Lower leg skin (tissue), 4 donors: ENCODE measurements at regions not wholly inside any gene's neighbourhood (a gene's known extent, or its start where the extent isn't known, plus 50 kb on each side); places are given as distances from the start of the nearest gene placed in this dataset.

Experiments used
- DNase-seq, 2 donors: peaks; one replicate each; pipeline ENCODE4 v3.0.0-alpha.2; 2019; ENCODE audit warnings: low spot score in 2 of 2
- H3K4me3 ChIP-seq: fragments of 200-600 bp; sonication (generic); 2 replicates; pipeline ENCODE4 v1.5.1; 2017; ENCODE audit warnings: mild to moderate bottlenecking, low read depth; ENCODE audit not compliant: poor library complexity, severe bottlenecking
- POLR2A ChIP-seq, 2 donors: fragments of 450-650 bp; IDR thresholded peaks; one replicate each; pipeline ENCODE4 v1.6.1; 2016 to 2017; ENCODE audit warnings: antibody characterized with exemption in 2 of 2, mild to moderate bottlenecking in 1 of 2, moderate library complexity in 1 of 2
- WGBS, 2 donors: methylation state at CpG; one replicate each; pipeline ENCODE4 v1.1.5; 2018; 5-methylcytosine and 5-hydroxymethylcytosine counted together
- intact Hi-C: fragments of 100-400 bp; cut with DNase I; formaldehyde crosslinking; loops from one replicate; pipeline ENCODE4 v1.15.0; 2023; ENCODE audit warnings: low total_unique reads
- TF ChIP-seq, protein P1 (sequence below), 3 donors: fragments of 450-650 bp; IDR thresholded peaks; one replicate each; pipeline ENCODE4 v1.5.1; 2016; ENCODE audit warnings: antibody characterized with exemption in 3 of 3, mild to moderate bottlenecking in 3 of 3, moderate library complexity in 2 of 3

DNA sequence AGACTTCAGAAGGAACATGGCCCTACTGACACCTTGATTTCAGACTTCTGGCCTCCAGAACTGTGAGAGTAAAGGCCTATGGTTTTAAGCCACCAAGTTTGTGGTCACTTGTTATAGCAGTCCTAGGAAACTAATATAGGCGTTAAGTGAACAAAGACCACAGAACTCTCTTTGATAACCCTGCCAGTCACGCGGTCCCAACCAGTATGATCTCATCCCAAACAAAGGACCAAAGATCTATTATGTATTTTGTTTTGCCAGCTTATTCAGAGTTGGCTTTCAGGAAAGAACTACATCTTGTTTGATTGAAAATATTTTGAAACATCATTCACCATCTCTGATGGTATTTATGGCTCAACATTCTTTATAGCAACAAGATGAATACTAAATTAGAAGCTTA, 294.4 kb upstream of the SLCO3A1 start:
- 63 to 72% methylated on average over 3 of the region's 3 CpGs for WGBS, 2 donors
- intact Hi-C loops = no loop called here
- no peak for DNase-seq
- no peak for TF ChIP-seq POLR2A (IDR thresholded peaks at IDR 0.05)
- TF ChIP-seq, protein P1, sequence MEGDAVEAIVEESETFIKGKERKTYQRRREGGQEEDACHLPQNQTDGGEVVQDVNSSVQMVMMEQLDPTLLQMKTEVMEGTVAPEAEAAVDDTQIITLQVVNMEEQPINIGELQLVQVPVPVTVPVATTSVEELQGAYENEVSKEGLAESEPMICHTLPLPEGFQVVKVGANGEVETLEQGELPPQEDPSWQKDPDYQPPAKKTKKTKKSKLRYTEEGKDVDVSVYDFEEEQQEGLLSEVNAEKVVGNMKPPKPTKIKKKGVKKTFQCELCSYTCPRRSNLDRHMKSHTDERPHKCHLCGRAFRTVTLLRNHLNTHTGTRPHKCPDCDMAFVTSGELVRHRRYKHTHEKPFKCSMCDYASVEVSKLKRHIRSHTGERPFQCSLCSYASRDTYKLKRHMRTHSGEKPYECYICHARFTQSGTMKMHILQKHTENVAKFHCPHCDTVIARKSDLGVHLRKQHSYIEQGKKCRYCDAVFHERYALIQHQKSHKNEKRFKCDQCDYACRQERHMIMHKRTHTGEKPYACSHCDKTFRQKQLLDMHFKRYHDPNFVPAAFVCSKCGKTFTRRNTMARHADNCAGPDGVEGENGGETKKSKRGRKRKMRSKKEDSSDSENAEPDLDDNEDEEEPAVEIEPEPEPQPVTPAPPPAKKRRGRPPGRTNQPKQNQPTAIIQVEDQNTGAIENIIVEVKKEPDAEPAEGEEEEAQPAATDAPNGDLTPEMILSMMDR (IDR thresholded peaks at IDR 0.05) = no peak
- H3K4me3 ChIP-seq = no peak overlapping the region

DNA sequence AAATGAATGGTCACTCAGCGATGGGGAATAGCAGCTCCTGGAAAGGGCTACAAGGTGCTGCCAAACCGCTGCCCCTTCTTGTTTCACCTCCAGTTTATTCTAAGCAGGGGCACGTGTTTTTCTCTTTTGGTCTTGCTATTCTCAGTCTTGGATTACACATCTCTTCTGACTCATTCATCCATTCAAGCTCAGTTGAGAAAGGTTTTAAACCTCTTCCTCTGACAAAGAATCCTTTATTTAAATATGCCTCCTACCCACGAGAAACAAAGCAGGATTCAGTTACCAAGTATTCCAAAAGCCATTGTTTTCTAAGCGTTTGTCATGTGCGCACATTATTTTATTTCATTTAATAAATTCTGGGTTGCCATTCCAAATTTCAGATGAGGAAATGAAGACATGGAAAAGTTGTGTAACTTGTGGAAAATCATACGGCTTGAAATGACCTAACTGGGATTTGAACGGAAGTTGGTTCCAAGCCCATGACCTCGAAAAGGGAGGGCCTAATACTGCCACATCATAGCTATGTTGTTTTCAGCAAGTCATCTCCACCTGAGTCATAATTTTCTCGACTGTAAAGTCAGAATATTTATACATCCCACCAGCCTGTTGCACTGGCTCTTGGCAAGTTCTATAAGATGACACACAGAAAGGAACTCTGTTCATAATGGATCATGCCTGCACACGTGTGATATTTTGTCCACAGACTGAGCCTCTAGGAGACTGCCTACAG, 292.0 kb upstream of the SLCO3A1 start:
- intact Hi-C loops = no loop called here
- TF ChIP-seq, protein P1 (IDR thresholded peaks at IDR 0.05) = no peak
- no peak for TF ChIP-seq POLR2A (IDR thresholded peaks at IDR 0.05)
- H3K4me3 ChIP-seq = no peak overlapping the region
- WGBS, 2 donors = 29 to 39% methylated on average over 11 of the region's 11 CpGs
- DNase-seq = peak in 1 of 2 donors; percentile 72

DNA sequence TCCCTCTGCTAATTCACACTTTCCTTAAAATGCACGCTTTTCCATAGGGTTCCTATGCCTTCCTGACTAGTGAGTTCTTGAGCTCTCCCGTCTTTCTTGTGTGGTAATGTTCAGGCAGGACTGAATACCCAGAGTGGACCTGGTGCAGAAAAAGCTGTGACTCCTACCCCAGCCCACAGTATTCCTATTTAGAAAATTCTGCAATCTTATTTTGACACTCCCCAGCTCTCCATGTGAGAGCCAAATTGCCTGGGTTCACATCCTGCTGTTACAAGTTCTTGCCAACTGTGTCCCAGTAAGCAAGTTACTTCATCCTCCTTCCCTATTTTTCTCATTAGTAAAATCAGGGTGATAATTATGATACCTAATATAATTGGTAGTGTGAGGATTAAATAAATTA, 290.8 kb upstream of the SLCO3A1 start:
- TF ChIP-seq, protein P1 (IDR thresholded peaks at IDR 0.05) = no peak
- TF ChIP-seq POLR2A (IDR thresholded peaks at IDR 0.05) = no peak
- WGBS, 2 donors = 66 to 82% methylated on average over 2 of the region's 2 CpGs
- intact Hi-C loops = no loop called here
- no peak for DNase-seq
- H3K4me3 ChIP-seq = no peak overlapping the region

DNA sequence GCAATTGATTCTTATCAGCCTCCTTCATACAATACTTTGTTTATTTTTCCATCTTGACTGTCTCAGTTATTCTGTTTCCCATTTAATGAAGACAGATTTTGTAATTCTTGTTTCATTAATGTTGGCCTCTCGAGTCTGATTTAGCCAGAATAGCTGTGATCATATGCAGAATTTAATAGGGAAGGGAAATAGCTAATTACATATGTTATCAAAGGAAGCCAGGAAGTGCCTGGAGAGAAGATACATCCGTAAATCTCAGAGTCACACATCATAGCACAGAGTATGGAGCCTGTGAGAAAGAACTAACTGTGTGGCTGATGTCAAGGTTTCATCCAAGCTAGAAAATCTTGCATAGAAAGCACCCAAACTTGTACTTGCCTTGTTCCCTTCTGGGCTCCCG, 288.9 kb upstream of the SLCO3A1 start:
- DNase-seq = no peak
- WGBS, 2 donors = 69 to 81% methylated on average over 3 of the region's 3 CpGs
- no peak for TF ChIP-seq POLR2A (IDR thresholded peaks at IDR 0.05)
- TF ChIP-seq, protein P1 (IDR thresholded peaks at IDR 0.05) = no peak
- intact Hi-C loops = no loop called here
- no peak overlapping the region for H3K4me3 ChIP-seq

DNA sequence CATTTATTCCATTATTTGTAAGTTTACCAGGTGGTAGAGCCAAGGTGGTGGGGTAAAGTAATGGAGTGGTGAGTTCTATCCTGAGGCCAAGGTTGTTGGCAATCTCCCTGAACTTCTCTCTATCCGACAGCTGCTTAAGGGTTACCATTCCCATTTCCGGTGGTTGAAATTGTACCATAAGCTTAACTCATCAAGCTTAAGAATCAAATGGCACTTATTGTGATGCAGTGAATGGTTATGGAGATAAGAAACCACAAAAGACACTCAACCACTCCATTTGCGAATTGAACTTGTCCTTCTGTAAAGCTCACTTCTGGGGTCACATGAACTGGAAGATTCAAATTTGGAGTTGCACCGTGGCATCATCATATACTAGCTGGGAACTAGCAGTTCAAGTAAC, 287.4 kb upstream of the SLCO3A1 start:
- intact Hi-C loops = no loop called here
- WGBS, 2 donors = 81 to 82% methylated on average over 4 of the region's 4 CpGs
- DNase-seq = no peak
- TF ChIP-seq POLR2A (IDR thresholded peaks at IDR 0.05) = no peak
- TF ChIP-seq, protein P1 (IDR thresholded peaks at IDR 0.05) = no peak
- no peak overlapping the region for H3K4me3 ChIP-seq

DNA sequence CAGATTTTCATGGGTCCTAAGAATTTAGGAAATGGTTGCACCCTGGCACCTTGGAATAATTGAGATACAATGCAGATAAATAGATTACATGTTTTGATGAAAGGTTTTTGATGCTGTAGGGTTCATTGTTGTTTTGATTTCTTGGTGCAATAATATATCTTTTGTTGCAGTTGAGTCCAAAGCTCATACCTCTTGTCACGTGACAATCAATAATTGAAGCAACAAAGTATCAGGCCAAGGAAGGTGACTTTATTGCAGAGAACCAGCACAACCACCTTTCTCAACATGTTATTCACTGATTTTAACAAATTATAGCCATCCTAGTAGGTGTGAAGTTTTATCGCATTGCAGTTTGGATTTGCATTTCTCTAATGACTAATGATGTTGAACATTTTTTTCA, 285.5 kb upstream of the SLCO3A1 start:
- WGBS, 2 donors = 84 to 90% methylated on average over 2 of the region's 2 CpGs
- TF ChIP-seq POLR2A (IDR thresholded peaks at IDR 0.05) = no peak
- TF ChIP-seq, protein P1 (IDR thresholded peaks at IDR 0.05) = no peak
- intact Hi-C loops = no loop called here
- H3K4me3 ChIP-seq = no peak overlapping the region
- DNase-seq = no peak
